Astrocyte (in vitro differentiated cells and primary cell): ENCODE measurements at regions not wholly inside any gene's neighbourhood (a gene's known extent, or its start where the extent isn't known, plus 50 kb on each side); places are given as distances from the start of the nearest gene placed in this dataset.
"Not testable (repeated sequence)": the region's sequence is repeated elsewhere in the genome, so short reads cannot be mapped to it uniquely, and the experiment has no call there.

Experiments
- DNase-seq: peaks from one replicate; pipeline ENCODE4 v3.0.0-alpha.2; 2010; ENCODE audit warnings: low read depth
- FAIRE-seq: peaks from 2 replicates; lab custom pipeline; 2011; peaks lifted over from hg19 to GRCh38; lab: Jason Lieb, UNC
- H2AFZ ChIP-seq: 2 replicates; pipeline ENCODE4 v1.6.0; 2012; ENCODE audit warnings: low read depth, low read length, inconsistent platforms
- H3K27ac ChIP-seq: 2 replicates; pipeline ENCODE4 v1.5.1; 2011; ENCODE audit warnings: low read depth, low read length, inconsistent platforms
- H3K27me3 ChIP-seq: 2 replicates; pipeline ENCODE4 v1.6.0; 2011; ENCODE audit warnings: low read length, inconsistent platforms; ENCODE audit not compliant: insufficient read depth
- H3K36me3 ChIP-seq: 2 replicates; pipeline ENCODE4 v1.5.1; 2011; ENCODE audit warnings: low read length, inconsistent platforms; ENCODE audit not compliant: insufficient read depth
- H3K4me1 ChIP-seq: 2 replicates; pipeline ENCODE4 v1.5.1; 2011; ENCODE audit warnings: low read length, inconsistent platforms; ENCODE audit not compliant: insufficient read depth
- H3K4me2 ChIP-seq: 2 replicates; pipeline ENCODE4 v1.6.0; 2012; ENCODE audit warnings: low read length, inconsistent platforms
- H3K4me3 ChIP-seq: 2 replicates; pipeline ENCODE4 v1.5.1; 2011; ENCODE audit warnings: low read depth, mild to moderate bottlenecking, low read length, inconsistent platforms; ENCODE audit not compliant: insufficient read depth
- H3K79me2 ChIP-seq: 2 replicates; pipeline ENCODE4 v1.6.0; 2012; ENCODE audit warnings: mild to moderate bottlenecking, low read length, inconsistent platforms; ENCODE audit not compliant: insufficient read depth
- H3K9ac ChIP-seq: 2 replicates; pipeline ENCODE4 v1.6.0; 2012; ENCODE audit warnings: mild to moderate bottlenecking, low read length, inconsistent platforms
- H3K9me3 ChIP-seq: 2 replicates; pipeline ENCODE4 v1.5.1; 2012; ENCODE audit warnings: low read depth, mild to moderate bottlenecking, low read length, inconsistent platforms; ENCODE audit not compliant: insufficient read depth
- H4K20me1 ChIP-seq: 2 replicates; pipeline ENCODE4 v1.6.0; 2012; ENCODE audit warnings: low read length, inconsistent platforms; ENCODE audit not compliant: insufficient read depth
- H3K27ac Mint-ChIP-seq: one replicate; pipeline ENCODE4 v1.8.0; 2021; ENCODE audit warnings: mild to moderate bottlenecking, mixed read lengths; ENCODE audit not compliant: unreplicated experiment
- H3K27me3 Mint-ChIP-seq: one replicate; pipeline ENCODE4 v1.8.0; 2021; ENCODE audit warnings: low read depth, mixed read lengths; ENCODE audit not compliant: unreplicated experiment
- H3K36me3 Mint-ChIP-seq: one replicate; pipeline ENCODE4 v1.8.0; 2021; ENCODE audit warnings: low read depth, mixed read lengths; ENCODE audit not compliant: unreplicated experiment
- H3K4me1 Mint-ChIP-seq: one replicate; pipeline ENCODE4 v1.8.0; 2021; ENCODE audit warnings: low read depth, mixed read lengths; ENCODE audit not compliant: unreplicated experiment
- H3K4me3 Mint-ChIP-seq: one replicate; pipeline ENCODE4 v1.8.0; 2021; ENCODE audit warnings: mild to moderate bottlenecking, moderate library complexity, mixed read lengths; ENCODE audit not compliant: unreplicated experiment
- H3K9me3 Mint-ChIP-seq: one replicate; pipeline ENCODE4 v1.8.0; 2021; ENCODE audit warnings: mild to moderate bottlenecking, mixed read lengths; ENCODE audit not compliant: unreplicated experiment
- CTCF ChIP-seq: IDR thresholded peaks from 2 replicates; pipeline ENCODE4 v1.5.1; 2011; ENCODE audit warnings: low read depth, mild to moderate bottlenecking, inconsistent platforms, low read length, moderate library complexity; ENCODE audit not compliant: insufficient read depth
- EZH2 ChIP-seq: IDR thresholded peaks from 2 replicates; pipeline ENCODE4 v1.6.1; 2012; ENCODE audit warnings: mild to moderate bottlenecking, low read length, inconsistent platforms; ENCODE audit not compliant: insufficient read depth

GRCh38 chr1:102687383-102687782 lies 420.9 kb downstream of the COL11A1 start:
- Mint-ChIP-seq H3K36me3 (no peaks in the 10 kb centered on the region), H3K9me3 (no peaks in the 10 kb centered on the region), H3K27ac (no peak overlapping the region), H3K27me3 (no peaks in the 10 kb centered on the region), H3K4me1 (no peaks in the 10 kb centered on the region), H3K4me3 (no peak overlapping the region)
- no peaks in the 10 kb centered on the region for H3K27me3 ChIP-seq
- H3K79me2 ChIP-seq: no peaks in the 10 kb centered on the region
- H3K9ac ChIP-seq: no peak overlapping the region
- no peaks in the 10 kb centered on the region for H3K9me3 ChIP-seq
- H3K4me2 ChIP-seq: no peak overlapping the region
- no peak overlapping the region for H2AFZ ChIP-seq
- no peak overlapping the region for H3K4me3 ChIP-seq
- FAIRE-seq (no peak), DNase-seq (no peak)
- H3K36me3 ChIP-seq: no peaks in the 10 kb centered on the region
- TF ChIP-seq EZH2 (no peak), CTCF (no peak)
- H3K4me1 ChIP-seq: no peaks in the 10 kb centered on the region
- H4K20me1 ChIP-seq: no peaks in the 10 kb centered on the region
- H3K27ac ChIP-seq: no peak overlapping the region

GRCh38 chr1:102661481-102661880 lies 446.8 kb downstream of the COL11A1 start:
- FAIRE-seq (no peak), DNase-seq (no peak)
- Mint-ChIP-seq H3K27me3 (no peaks in the 10 kb centered on the region), H3K4me1 (no peaks in the 10 kb centered on the region), H3K36me3 (no peaks in the 10 kb centered on the region), H3K9me3 (no peaks in the 10 kb centered on the region), H3K4me3 (no peak overlapping the region), H3K27ac (no peak overlapping the region)
- Histone ChIP-seq H3K27ac (no peak overlapping the region), H3K4me2 (no peak overlapping the region), H3K4me3 (no peak overlapping the region), H4K20me1 (no peaks in the 10 kb centered on the region), H3K79me2 (no peaks in the 10 kb centered on the region), H3K27me3 (no peaks in the 10 kb centered on the region), H3K9ac (no peak overlapping the region), H2AFZ (no peak overlapping the region), H3K4me1 (no peaks in the 10 kb centered on the region), H3K9me3 (no peaks in the 10 kb centered on the region), H3K36me3 (no peaks in the 10 kb centered on the region)
- TF ChIP-seq EZH2 (no peak), CTCF (no peak)

- not testable (repeated sequence) for H3K4me3 ChIP-seq, H3K9me3 Mint-ChIP-seq, H3K27ac Mint-ChIP-seq, H3K27me3 ChIP-seq, H3K4me1 ChIP-seq, H3K4me2 ChIP-seq, H3K4me1 Mint-ChIP-seq, H3K36me3 ChIP-seq, H3K27me3 Mint-ChIP-seq, H3K79me2 ChIP-seq, H3K36me3 Mint-ChIP-seq, H4K20me1 ChIP-seq, H3K9ac ChIP-seq, H2AFZ ChIP-seq, H3K9me3 ChIP-seq, FAIRE-seq, H3K27ac ChIP-seq, H3K4me3 Mint-ChIP-seq, DNase-seq
Observed at GRCh38 chr1:102659876-102660483, 448.3 kb downstream of the COL11A1 start.
